GM08714 (cell line): ENCODE measurements at regions not wholly inside any gene's neighbourhood (a gene's known extent, or its start where the extent isn't known, plus 50 kb on each side); places are given as distances from the start of the nearest gene placed in this dataset.

Experiments
- H3K4me3 ChIP-seq: fragments of 200-500 bp; sonication (Bioruptor generic); 2 replicates; pipeline ENCODE4 v1.5.1; 2014; ENCODE audit warnings: mild to moderate bottlenecking, low read length, inconsistent platforms
- ZNF274 ChIP-seq: IDR thresholded peaks from 2 replicates; pipeline ENCODE4 v1.6.1; 2012; ENCODE audit warnings: mild to moderate bottlenecking, low read depth, low read length

DNA sequence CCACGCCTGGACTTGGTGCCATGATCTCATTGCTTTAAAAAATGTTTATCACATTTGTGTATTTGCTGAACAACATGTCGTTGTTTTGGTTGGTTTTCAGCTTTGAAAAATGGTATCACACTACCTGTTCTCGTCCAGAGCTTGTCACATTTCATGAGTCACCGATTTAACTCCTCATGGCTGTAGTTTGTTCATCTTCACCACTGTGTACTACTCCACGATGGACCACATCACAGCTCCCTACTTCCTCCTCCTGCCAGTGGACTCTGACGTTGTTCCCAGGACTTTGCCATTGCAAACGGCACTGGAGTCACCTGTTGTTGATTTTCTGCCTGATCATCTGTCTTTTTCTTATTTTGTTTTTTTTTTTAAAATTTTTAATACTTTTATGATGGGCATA, 157.7 kb downstream of the ERMARD start:
- H3K4me3 ChIP-seq: no peak overlapping the region
- no peak for TF ChIP-seq ZNF274

- TF ChIP-seq ZNF274: no peak
Observed at GRCh38 chr6:169908403-169908933, 157.0 kb downstream of the ERMARD start.

GRCh38 chr6:169907419-169908115, 156.1 kb downstream of the ERMARD start:
- no peak overlapping the region for H3K4me3 ChIP-seq

More at GRCh38 chr6:169908403-169908933, 157.0 kb downstream of the ERMARD start:
- H3K4me3 ChIP-seq: no peak overlapping the region

GRCh38 chr6:169906688-169907418, 155.4 kb downstream of the ERMARD start:
- TF ChIP-seq ZNF274: no peak
- no peak overlapping the region for H3K4me3 ChIP-seq

More at GRCh38 chr6:169907419-169908115, 156.1 kb downstream of the ERMARD start:
- TF ChIP-seq ZNF274: no peak

- H3K4me3 ChIP-seq: no peak overlapping the region
- TF ChIP-seq ZNF274: no peak
Observed at GRCh38 chr6:169906004-169906687, 154.7 kb downstream of the ERMARD start.

DNA sequence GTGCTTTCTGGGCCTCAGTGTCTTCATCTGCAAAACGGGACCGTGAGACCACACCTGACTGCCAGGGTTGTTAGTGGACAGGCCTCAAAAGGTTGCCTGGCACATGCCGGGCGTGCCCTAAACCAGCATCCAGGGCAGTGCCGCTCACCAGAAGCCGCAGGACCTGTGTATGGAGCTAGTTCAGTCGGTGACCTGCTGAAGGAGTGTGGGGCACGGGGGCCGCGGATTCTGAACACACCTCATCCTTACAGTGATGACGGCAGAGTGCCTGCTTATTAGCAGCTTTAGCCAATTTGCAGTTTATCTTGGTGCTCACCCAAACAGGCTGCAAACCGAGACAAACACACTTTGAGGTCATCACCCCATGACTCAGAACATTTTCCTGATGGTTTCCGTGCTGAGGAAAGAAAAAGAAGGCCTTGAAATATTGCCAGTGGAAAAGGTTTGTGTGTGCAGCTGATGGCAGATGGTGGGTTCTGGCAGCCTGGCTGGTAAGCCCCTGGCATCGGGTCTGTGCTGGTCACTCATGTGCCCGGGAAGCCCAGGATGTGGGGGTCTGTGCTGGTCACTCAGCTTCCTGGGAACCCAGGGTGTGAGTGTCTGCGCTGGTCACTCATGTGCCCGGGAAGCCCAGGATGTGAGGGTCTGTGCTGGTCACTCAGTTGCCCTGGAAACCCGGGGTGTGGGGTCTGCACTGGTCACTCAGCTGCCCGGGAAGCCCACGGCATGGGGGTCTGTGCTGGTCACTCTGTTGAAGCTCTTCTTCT, 153.8 kb downstream of the ERMARD start:
- no peak overlapping the region for H3K4me3 ChIP-seq
- no peak for TF ChIP-seq ZNF274

DNA sequence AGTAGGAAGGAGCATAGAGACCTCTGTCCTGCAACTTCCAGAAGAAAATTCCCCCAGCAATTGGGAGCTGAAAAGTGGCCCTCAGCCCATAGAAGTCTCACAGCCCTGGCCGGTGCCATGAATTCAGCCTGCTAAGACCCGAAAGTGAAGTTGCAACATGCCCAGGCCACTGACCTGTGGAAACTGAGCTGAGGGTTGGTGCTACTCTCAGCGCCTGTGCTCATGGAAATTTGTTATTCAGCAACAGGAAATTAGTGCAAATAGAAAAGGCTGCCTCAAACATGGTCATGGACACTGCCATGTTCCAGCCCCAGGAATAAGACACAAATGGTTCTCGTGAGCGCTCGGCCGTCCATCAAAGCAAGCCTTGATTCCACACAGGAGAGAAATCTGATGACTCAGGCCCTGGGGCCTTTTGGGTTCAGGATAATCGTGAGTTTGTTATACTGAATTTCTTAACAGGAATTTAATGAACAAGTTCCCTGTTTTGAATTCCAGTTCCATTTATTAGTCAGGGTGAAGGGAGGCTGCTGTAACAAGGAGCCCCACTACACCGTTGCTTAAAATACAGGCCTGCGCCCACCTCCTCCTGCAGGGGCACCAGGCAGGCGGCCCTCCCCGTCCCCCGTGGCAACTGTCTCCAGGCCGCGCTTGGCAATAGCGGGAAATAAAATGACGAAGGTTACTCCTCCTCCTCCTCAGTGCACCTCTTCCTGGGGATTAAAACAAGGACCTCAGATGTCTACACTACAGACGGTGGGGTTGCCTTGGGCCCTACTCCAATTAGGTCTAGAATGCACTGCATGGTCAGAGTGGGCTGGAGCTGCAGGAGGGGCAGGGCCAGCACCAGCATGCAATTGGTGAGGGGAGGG, 152.9 kb downstream of the ERMARD start:
- no peak for TF ChIP-seq ZNF274
- no peak overlapping the region for H3K4me3 ChIP-seq

- no peak overlapping the region for H3K4me3 ChIP-seq
- TF ChIP-seq ZNF274: no peak
Observed at GRCh38 chr6:169903122-169903521, 151.7 kb downstream of the ERMARD start.

GRCh38 chr6:169902604-169903003, 151.2 kb downstream of the ERMARD start:
- TF ChIP-seq ZNF274: no peak
- no peak overlapping the region for H3K4me3 ChIP-seq

DNA sequence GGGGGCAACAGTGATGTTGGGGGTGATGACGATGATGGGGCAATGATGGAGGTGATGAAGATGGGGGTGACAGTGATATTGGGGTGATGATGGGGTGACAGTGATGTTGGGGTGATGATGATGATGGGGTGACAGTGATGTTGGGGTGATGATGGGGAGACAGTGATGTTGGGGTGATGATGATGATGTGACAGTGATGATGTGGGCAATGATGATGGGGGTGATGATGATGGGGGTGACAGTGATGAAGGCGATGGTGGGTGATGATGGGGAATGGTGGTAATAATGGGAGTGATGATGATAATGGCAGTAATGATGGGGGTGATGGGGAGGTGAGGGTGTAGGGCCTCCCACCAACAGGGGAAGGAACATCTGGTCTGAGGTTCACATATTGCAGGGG, 150.6 kb downstream of the ERMARD start:
- TF ChIP-seq ZNF274: no peak

DNA sequence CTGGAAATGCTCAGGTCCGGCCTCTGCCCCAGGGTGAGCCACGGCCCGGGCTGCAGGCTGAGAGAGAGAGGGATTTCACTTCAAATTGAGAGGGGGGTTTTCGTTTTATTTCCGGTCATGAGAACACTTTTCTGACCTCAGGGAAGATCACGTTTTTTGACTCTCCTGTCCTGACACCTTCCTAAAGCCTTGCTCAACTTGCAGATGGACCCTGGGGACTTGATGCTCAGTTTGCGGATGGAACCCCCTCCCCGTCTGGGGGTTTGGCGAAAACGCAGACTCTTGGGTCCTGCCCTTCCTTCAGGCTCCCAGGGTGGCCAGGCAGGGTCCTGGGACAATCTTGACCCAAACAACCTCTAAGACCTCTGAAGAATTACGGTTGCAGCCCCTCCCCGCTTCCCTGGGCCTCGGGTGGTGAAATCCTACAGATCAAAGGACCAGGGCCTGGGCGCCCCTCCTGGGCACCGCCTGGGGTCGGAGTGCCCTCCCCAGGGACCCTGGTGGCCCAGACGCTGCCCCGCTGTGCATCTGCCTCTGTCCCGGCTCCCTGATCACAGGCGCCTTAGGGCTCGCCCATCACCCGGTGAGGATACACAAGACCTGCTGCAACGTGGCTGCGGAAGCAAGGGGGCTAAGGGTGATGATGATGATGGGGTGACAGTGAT, 148.2 kb downstream of the ERMARD start:
- no peak overlapping the region for H3K4me3 ChIP-seq
- TF ChIP-seq ZNF274: no peak

More for the DNA sequence above, 150.6 kb downstream of the ERMARD start:
- H3K4me3 ChIP-seq: no peak overlapping the region

GRCh38 chr6:169898788-169899480, 147.5 kb downstream of the ERMARD start:
- TF ChIP-seq ZNF274: no peak
- H3K4me3 ChIP-seq: no peak overlapping the region
